ENCODE measurements at regions not wholly inside any gene's neighbourhood (a gene's known extent, or its start where the extent isn't known, plus 50 kb on each side); places are given as distances from the start of the nearest gene placed in this dataset.

- Mint-ChIP-seq H3K4me3 (ENCODE audit: unreplicated experiment) (no peak overlapping the region), H3K27ac (ENCODE audit: unreplicated experiment) (no peak overlapping the region), H3K4me1 (ENCODE audit: low read depth, unreplicated experiment) (no peaks in the 10 kb centered on the region), H3K36me3 (ENCODE audit: insufficient read depth, unreplicated experiment) (peaks cover 5% of the 10 kb centered on the region), H3K9me3 (ENCODE audit: unreplicated experiment) (no peaks in the 10 kb centered on the region), H3K27me3 (ENCODE audit: insufficient read depth, unreplicated experiment) (no peaks in the 10 kb centered on the region)
- Histone ChIP-seq H3K36me3 (ENCODE audit: control insufficient read depth, insufficient read depth, low read length) (no peaks in the 10 kb centered on the region), H3K4me3 (ENCODE audit: low read depth, low read length) (no peak overlapping the region), H3K4me1 (no peaks in the 10 kb centered on the region), H3K9me3 (no peaks in the 10 kb centered on the region), H3K27me3 (replicated peaks; ENCODE audit: control insufficient read depth, insufficient read depth, low read length) (no peaks in the 10 kb centered on the region)
- DNase-seq, result no peak
- ChIA-PET CTCF (no interaction called here), POLR2A (no interaction called here)
- no peak for TF ChIP-seq CTCF (IDR thresholded peaks at IDR 0.05; ENCODE audit: insufficient read depth in 1 of 2, low read depth in 1 of 2, low read length in 1 of 2, severe bottlenecking in 1 of 2, unreplicated experiment in 1 of 2)
- BruUV-seq (replicated peaks), result no TSS peak
- intact Hi-C loops (cut with micrococcal nuclease; ENCODE audit: unreplicated experiment), result no loop called here
These were observed 195.9 kb downstream of the SEMA6A start for GRCh38 chr5:116378777-116379121.

- no peak for DNase-seq
- Mint-ChIP-seq H3K4me1 (ENCODE audit: low read depth, unreplicated experiment) (no peaks in the 10 kb centered on the region), H3K4me3 (ENCODE audit: unreplicated experiment) (no peak overlapping the region), H3K9me3 (ENCODE audit: unreplicated experiment) (no peaks in the 10 kb centered on the region), H3K27me3 (ENCODE audit: insufficient read depth, unreplicated experiment) (no peaks in the 10 kb centered on the region), H3K36me3 (ENCODE audit: insufficient read depth, unreplicated experiment) (peaks cover 5% of the 10 kb centered on the region), H3K27ac (ENCODE audit: unreplicated experiment) (no peak overlapping the region)
- no peaks in the 10 kb centered on the region for H3K4me1 ChIP-seq
- H3K9me3 ChIP-seq, result no peaks in the 10 kb centered on the region
- H3K27me3 ChIP-seq (replicated peaks; ENCODE audit: control insufficient read depth, insufficient read depth, low read length), result no peaks in the 10 kb centered on the region
- no TSS peak for BruUV-seq (replicated peaks)
- ChIA-PET CTCF (no interaction called here), POLR2A (no interaction called here)
- no peak for TF ChIP-seq CTCF (IDR thresholded peaks at IDR 0.05; ENCODE audit: insufficient read depth in 1 of 2, low read depth in 1 of 2, low read length in 1 of 2, severe bottlenecking in 1 of 2, unreplicated experiment in 1 of 2)
- no peak overlapping the region for H3K4me3 ChIP-seq (ENCODE audit: low read depth, low read length)
- intact Hi-C loops (cut with micrococcal nuclease; ENCODE audit: unreplicated experiment), result no loop called here
- H3K36me3 ChIP-seq (ENCODE audit: control insufficient read depth, insufficient read depth, low read length), result no peaks in the 10 kb centered on the region
These were observed 196.4 kb downstream of the SEMA6A start for GRCh38 chr5:116378007-116378776.

GRCh38 chr5:116377276-116378006 lies 197.2 kb downstream of the SEMA6A start:
- CTCF ChIA-PET, result no interaction called here
- POLR2A ChIA-PET, result no interaction called here
- peaks cover 5% of the 10 kb centered on the region for H3K36me3 Mint-ChIP-seq (ENCODE audit: insufficient read depth, unreplicated experiment)
- no peak for DNase-seq
- Histone ChIP-seq H3K4me3 (ENCODE audit: low read depth, low read length) (no peak overlapping the region), H3K9me3 (no peaks in the 10 kb centered on the region), H3K36me3 (ENCODE audit: control insufficient read depth, insufficient read depth, low read length) (no peaks in the 10 kb centered on the region), H3K27me3 (replicated peaks; ENCODE audit: control insufficient read depth, insufficient read depth, low read length) (no peaks in the 10 kb centered on the region), H3K4me1 (no peaks in the 10 kb centered on the region)
- intact Hi-C loops (cut with micrococcal nuclease; ENCODE audit: unreplicated experiment), result no loop called here
- H3K27me3 Mint-ChIP-seq (ENCODE audit: insufficient read depth, unreplicated experiment), result no peaks in the 10 kb centered on the region
- no peak overlapping the region for H3K4me3 Mint-ChIP-seq (ENCODE audit: unreplicated experiment)
- no peaks in the 10 kb centered on the region for H3K9me3 Mint-ChIP-seq (ENCODE audit: unreplicated experiment)
- TF ChIP-seq CTCF (IDR thresholded peaks at IDR 0.05; ENCODE audit: insufficient read depth in 1 of 2, low read depth in 1 of 2, low read length in 1 of 2, severe bottlenecking in 1 of 2, unreplicated experiment in 1 of 2), result no peak
- H3K4me1 Mint-ChIP-seq (ENCODE audit: low read depth, unreplicated experiment), result no peaks in the 10 kb centered on the region
- H3K27ac Mint-ChIP-seq (ENCODE audit: unreplicated experiment), result no peak overlapping the region
- BruUV-seq (replicated peaks), result no TSS peak
